Stimulated activated CD4-positive, alpha-beta T cell treated with anti-CD3 and anti-CD28 coated beads, Interleukin-4, amount 100 ng/mL, for 1 hour (primary cell): ENCODE measurements at regions not wholly inside any gene's neighbourhood (a gene's known extent, or its start where the extent isn't known, plus 50 kb on each side); places are given as distances from the start of the nearest gene placed in this dataset.

Experiments used
- DNase-seq: peaks from one replicate; pipeline ENCODE4 v3.0.0-alpha.2; 2020

DNA sequence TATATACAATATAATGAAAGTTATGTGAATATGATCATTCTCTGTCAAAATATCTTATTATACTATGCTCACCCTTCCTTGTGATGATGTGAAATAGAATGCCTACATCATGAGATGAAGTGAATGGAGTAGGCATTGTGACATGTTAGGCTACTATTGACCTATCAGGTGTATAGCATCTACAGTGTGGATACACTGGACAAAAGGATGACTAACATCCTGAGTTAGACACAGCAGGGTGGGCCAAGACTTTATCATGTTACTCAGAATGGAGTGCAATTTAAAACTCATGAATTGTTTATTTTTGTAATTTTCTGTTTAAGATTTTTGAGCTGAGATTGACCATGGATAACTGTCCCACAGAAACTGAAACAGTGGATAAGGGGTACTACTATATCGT is 53.4 kb upstream of the NAV3 start:
- DNase-seq = no peak

DNA sequence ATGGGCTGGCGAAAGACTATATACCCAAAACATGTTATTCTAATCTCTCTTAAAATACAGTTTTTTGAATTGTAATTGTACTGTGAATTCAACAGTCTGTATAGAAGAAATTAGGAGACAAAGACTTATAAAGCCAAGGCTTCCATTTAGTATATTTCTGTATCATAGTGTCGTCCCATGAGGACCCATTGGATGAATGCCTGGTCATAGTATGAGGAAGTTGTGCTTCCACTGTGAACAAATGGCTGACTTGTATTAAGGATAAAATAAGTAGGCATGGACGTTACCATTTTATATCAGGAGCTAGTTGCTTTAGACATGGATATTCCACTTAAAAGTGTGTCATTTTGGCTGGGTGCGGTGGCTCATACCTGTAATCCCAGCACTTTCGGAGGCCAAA is 55.9 kb upstream of the NAV3 start:
- no peak for DNase-seq

DNA sequence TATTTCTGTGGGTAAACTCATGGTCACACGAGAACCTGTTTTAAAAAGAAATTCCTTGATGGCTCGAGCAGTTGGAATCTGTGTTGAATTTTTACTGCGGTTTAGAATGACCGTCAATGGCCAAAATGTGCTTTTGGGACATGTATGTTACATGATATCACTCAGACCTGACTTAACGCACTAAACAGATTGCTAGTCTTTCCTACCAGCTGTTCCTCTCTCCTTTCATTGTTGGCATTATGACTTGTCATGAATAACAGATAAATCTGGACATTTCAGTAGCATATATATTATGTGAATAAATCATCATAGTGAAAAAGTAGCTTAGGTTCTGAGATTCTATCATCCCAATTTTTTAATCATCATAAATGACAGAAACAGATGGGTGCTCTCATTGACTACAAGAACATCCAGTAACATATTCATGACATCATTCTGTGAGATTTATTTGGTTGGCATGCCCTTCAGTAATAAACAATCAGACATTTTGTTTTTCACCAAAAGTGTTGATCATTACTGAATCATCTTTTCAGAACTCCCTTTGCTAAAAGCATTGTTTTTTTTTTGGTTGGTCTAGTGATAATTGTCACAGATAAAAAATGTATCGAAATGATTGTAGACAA is 57.9 kb upstream of the NAV3 start:
- no peak for DNase-seq

DNA sequence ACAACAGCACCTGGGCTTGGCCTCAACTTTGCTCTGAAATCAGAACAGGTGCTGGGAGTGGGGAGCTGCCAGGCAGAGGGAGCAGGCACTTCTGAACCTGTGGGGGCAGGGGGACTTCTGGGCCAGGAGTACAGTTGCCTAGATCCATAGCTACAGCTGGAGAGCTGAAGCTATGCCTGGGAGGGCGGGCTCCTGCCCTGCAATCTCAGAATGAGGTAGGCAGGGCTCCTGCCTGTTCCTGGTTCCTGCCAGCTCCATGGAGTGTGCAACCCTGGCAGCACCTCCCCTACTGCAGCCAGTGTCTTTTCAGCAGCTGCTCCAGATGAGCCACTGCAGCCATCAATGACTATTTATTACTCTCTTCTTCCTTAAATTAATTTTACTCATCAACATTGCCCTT is 62.1 kb upstream of the NAV3 start:
- DNase-seq = no peak

DNA sequence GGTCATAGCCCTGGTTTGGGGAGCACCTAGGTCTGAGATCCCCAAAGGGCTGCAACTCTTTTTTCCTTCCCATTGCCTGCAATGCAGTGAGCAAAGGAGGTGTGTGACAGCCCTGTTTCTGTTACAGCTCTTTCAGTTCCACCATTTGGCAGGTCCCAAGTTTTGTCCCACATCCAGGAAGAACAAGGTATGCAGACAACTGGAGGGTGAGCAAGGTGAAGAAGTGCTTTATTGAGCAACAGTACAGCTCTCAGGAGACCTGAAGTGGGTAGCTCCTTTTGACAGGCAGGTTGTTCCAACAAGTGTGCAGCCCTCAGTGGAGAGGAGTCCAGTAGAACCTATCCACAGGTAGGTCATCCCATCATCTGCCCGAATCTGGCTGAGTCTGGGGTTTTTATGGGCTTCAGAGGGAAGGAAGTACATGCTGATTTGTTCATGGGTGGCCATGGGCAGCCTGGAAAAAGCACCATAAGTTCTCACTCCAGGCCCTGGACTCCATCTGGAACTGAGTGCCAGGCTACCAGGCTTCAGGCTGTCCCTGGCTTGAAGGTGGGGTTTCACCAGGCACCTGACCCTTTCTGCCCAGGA is 62.8 kb upstream of the NAV3 start:
- DNase-seq = no peak

DNA sequence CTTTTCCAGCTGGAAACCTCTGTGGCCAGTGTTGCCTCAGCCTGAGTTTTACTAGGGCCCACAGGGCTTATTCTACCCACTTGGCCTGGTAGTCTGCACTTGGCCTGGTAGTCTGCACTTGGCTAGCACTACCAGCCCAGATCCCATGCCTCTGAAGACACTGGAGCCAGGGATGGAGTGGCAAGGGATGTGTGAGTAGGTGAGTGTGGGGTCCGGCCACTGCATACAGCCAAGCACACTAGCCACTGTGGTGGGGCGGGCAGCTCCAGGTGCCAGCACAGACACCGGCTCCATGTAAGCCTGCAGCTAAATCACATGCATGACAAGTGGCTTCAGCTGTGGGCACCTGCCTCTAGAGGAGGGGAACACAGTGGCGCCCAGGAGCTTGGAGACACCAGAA is 63.4 kb upstream of the NAV3 start:
- no peak for DNase-seq

DNA sequence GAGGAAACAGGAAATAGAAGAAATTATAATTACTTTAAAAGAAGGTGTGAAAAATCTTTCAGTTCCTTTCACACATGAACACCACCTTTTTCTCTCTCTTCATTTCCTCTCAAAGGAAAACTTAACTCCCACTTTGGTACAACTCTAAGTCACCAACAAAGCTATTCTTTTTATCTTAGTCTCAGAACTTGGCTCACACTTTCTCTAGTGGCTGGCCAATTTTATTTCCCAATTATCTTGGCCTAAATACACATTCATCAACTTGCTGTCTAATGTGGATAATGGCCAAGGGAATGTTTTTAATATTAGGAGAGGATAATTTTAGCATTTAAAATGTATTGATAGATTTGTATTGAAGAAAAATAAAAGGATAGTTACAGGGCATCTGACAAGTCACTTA is 64.5 kb upstream of the NAV3 start:
- no peak for DNase-seq

DNA sequence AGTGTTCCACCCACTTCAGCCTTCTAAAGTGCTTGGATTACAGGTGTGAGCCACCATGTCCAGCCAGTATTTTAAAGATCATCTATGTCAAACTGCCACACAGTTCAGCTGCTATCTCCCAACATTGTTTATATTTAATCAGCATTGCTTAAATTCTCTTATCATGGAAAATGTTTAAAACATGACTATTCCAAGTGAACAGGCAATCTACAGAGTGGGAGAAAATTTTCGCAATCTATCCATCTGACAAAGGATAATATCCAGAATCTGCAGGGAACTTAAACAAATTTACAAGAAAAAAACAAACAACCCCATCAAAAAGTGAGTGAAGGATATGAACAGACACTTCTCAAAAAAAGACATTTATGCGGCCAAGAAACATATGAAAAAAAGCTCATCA is 69.4 kb upstream of the NAV3 start:
- DNase-seq = no peak

DNA sequence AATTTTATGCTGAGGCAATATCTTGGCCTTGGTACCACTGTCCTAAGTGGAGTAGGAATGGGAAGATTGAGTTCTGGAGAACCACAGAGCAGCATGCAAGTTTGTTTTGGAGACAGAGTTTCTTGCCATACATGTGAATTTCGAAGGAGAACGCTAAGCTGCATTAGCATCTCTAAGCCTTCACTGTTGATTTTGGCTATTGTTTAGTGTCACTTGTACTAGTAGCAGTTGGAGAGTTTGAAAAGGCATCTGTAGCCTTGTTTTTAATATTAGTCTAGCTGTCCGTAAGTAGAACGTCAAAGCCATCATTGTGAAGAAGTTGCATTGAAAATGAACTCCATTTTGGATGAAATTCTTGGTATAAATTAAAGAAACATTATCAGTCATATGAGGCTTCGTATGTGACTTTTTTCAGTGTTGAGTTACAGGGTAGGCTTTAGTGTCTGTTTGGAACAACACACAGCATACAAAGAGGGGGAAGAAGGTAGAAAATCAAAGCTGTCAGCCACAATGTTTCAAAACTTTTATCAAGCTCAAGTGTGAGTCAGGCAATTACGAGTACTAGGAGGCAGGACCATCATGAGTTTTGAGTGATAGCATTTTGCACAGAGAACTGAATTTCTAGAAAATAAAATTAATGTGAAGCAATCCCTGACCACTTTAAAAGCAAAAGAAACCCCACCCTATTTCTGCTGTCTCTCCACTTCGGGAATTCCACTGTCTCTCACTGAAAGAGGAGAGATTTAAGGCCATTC is 70.2 kb upstream of the NAV3 start:
- DNase-seq = no peak

DNA sequence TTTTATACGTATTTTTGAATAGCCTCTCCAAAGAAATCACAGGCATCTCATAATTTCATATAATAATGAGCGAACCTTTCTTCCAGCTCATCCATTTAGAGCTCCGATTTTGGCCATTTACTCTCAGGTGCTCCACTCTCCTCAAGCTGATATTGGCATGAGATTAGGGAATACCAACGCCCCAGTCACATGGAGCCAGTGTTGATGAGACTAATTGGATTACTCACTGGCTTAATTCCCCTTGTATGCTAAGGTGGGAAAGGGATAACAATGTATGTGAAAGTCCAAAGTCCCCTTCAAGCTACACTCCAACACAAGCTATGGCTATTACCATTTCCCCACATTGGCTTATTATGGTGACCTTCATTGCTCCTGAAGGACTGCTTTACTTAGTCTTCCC is 76.6 kb upstream of the NAV3 start:
- no peak for DNase-seq

DNA sequence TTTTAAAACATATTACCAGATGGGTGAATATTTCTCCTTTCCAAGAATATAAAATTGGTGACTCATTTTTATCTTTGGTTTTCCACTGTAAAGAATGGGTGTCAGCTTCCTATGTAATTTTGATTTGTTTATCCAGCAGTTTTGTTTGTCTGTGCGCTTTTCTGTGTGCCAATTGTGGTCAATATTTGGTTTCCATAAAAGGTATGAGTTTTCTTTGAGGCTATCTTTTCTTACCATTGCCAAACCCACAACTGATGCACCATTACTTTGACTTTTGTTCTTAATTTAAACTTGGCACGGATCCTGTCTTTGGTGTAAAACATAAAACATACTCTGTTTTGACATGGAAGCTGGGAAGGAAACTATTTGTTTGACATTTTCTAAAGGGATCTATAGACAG is 78.8 kb upstream of the NAV3 start:
- DNase-seq = no peak

DNA sequence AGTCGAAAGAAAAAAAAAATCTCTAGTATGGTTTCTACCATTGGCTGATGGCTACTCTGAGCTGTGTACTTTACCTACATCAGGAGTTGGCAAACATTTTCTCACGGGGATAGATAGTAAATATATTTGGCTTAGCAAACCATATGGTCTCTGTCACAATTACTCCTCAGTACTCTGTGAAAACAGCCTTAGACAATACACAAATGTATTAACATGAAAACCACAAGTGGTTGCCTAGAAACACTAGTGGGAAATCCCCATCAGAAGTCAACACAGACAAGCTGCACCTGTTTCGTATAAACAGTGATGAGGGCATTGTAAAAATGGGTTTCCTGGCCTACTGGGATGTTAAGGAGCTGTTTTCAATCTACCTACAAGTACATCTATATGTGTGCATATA is 84.6 kb upstream of the NAV3 start:
- no peak for DNase-seq

DNA sequence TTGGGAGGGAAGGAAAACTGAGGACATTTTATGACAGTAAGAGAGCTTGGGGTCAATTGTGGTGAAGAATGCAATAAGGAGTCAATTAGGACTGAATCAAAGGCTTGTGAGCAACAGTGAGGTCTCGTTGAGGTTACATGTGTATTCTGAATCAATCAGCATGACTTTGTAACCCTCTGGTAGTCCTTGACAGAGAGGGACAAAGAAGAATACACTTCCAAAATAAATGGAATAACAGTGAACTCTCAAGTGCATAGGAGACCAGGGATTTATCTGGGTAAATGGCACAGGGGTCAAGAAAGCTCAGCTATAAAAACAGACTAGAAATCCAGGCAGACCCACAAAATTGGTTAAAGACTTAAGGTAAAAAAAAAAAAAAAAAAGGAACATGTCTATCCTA is 85.1 kb upstream of the NAV3 start:
- DNase-seq = no peak

DNA sequence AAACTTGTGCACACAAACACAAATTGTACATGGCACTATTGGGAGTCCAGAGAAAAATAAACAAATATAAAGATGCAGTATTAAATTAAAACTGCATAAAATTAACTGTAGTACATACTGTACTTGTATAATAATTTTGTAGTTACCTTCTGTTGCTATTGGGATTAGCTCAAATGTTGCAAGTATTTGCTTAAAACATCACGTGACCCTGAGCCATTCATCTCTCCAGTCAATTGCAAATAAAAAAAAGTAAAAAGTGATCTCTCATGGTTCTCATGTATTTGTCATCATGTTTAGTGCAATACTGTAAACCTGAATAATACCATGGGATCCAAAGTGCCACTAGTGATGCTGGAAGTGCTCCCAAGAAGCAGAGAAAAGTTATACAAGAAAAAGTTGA is 88.1 kb upstream of the NAV3 start:
- no peak for DNase-seq

DNA sequence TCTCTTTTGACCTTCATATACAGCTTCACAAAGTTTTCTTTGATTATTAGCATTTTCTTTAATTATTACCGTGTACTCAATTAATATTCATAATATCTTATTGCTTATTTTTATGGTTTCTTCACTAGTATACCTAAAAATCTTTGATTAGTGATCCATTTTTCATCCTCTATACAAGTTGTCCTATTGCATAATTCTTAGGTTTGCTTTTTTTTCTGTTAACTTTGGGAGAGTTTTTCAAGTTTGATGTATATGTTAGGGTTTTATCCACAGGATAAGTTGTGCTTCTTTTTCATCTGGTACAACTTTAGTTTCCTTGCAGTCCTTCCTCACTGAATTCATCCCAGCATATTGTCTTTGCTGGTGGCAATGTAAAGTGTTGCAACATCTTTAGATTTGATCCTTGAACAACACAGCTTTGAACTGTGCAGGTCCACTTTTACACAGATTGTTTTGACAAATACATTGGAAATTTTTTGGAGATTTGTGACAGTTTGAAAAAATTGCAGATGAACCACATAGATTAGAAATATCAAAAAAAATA is 88.6 kb upstream of the NAV3 start:
- no peak for DNase-seq

DNA sequence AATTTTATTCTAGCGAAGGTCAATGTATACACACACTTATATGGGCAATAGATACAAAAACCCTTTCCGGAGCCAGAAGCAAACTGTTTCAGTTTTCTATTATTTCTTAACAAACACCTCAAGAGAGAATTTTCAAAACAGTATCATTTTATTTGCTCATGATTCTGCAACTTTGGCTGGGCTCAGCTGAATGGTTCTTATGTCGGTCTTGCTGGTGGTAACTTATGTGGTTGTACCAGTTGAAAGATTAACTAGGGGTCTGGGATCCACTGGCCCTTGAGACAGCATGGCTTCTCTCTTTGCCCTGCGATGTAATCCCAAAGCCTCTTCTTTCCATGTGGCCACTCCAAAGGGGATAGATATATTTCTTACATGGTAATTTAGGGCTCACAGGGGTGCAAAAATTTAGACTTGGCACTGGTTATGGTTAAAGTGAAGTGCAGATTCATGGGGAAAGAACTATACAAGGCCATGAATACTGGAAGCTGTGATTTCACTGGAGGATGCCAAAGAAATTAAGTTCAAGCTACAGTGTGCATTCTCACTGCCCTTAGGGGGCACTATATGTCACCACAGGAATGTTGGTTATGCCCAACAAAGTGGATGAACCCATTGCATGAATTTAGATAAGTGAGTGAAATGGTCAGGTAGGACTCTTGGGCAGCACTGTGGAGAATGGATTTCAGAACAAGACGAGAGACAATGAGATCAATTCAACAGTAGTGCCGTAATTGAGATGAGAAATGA is 94.3 kb upstream of the NAV3 start:
- DNase-seq = no peak

DNA sequence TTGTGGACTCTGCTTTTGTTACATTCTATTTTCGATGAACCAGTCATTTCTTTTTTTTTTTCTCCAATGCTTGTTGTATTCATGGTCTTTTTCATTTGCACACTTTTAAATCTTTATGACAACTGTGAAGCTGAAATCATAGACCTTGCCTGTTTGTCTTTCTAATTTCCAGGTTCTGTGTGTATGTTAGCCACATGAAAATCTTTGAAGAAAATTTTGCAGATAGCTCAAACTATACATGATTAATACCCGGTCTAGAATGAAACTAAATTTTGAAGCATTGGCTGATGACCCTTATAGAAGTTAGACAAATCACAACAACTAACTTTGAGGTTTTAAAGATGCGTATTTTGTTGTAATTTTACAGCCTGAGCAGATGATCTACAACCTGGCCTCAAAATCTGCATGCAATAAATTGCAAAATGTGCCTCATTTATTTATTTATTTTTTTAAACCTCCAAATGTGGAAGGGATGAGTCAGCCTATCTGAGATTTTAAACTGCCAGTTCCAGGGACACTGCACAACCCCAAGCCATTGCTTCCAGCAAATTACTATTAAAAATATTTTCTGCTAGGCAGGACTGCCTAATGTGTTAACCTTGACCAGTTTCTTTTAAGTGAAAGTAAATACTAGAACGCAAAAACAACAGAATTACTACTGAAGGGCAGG is 96.3 kb upstream of the NAV3 start:
- no peak for DNase-seq

DNA sequence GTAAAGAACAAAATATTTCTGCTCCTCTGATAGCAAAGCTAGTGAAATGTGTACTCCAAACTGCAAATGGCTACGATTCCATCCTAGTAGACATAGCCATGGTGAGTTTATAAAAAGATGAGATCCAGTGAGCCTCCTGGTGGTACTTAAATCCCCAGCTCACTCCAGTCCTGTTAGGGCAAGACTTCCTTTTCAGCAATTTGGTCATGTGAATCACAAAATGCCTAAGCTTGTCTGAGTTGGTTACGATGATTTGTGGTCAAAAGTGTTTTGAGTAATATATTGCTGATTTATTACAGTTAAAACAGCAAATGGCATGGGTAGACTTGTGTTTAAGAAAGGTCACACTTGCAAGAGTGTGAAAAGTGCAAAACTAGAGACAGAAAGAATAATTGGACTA is 102.7 kb upstream of the NAV3 start:
- no peak for DNase-seq

DNA sequence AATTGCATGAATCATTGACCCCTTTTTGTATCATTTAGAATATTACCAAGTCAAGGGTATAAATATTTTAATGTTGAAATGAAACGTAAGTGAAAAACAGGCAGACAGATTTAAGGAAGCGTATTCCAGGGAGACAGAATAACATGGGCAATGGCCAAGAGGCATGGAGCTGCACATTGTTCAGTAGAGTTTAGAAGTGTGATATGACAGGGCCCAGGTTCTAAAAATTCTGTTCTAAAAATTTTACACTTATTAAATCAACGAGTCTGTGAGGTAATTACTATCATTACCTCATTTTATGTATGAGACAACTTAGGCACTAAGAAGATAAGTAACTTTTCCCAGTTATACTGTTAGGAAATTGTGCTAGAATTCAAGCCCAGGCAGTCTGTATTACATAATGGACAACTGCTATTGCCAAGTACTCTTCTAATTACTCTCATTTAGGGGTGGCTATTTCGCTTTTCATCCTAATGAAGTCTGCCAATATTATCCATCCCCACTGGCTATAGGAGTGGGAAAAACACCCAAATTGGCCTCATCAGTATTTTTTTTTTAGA is 103.2 kb upstream of the NAV3 start:
- DNase-seq = no peak

DNA sequence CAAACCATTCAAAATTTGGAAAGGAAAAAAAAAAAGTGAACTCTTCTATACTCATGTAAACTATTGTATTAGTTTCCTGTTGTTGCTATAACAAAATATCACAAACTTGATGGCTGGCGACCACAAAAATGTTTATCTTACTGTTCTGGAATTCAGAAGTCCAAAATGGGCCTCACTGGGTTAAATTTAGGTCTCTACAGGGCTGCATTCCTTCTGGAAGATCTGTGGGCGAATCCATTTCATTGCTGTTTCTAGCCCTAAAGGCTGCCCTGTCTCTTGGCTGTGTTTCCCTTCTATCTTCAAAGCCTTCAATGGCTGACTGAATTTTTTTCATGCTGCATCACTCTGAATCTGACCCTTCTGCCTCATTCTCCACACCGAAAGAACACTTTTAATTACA is 105.1 kb upstream of the NAV3 start:
- no peak for DNase-seq

DNA sequence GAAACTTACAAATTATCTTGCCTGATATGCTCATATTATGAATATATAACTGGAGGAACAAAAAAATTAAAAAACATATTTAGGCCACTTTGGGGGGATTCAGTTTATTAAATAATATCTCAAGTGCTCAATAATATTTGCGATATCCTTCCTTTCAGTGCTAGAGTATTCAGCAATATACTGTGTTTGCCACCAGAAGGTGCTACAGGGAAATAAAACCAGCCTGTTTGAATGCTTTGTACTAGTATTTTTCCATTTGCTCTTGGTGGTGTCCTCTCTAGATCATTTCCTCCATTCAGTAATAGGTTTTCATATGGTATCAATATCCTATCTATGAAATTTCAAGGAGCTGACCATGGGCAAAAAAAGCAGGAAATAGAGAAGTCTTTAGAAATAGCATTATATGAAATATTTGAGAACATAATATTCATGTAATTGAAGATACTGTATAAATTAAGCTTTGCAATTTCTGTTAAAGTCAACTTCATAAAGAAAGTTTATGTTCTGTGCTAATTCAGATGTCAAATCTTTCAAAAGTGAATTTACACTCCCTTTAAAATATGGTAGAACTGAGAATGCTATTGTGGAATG is 106.2 kb upstream of the NAV3 start:
- DNase-seq = no peak

DNA sequence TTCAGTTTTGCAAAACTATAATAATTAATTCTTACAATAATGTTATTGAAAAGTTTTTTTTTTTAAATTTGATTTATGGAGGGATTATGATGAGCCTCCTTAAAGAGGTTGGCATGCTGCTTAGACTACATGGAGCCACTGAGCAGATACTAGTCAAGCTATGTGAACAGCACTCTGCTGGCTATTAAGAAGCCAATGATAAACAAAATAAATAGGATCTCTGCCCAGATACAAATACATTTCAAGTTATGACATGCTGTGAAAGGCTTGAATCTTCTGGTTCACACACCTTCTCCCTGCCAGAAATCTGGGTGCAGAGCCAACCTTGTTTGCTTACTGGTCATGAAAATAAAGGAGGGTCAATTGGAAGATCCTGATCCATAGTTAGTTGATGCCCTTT is 107.4 kb upstream of the NAV3 start:
- no peak for DNase-seq
